GM19328 (cell line): ENCODE measurements at regions not wholly inside any gene's neighbourhood (a gene's known extent, or its start where the extent isn't known, plus 50 kb on each side); places are given as distances from the start of the nearest gene placed in this dataset.

Experiments used
- ATAC-seq: cut with Tn5 transposase; IDR thresholded peaks from one replicate; pipeline ENCODE4 v1.9.1; 2021; ENCODE audit warnings: mild to moderate bottlenecking, moderate library complexity; ENCODE audit not compliant: unreplicated experiment

GRCh38 chr18:29191263-29191662 is 1014.3 kb upstream of the CDH2 start:
- no peak for ATAC-seq

- ATAC-seq, result no peak
Observed at GRCh38 chr18:29188760-29189159, 1011.8 kb upstream of the CDH2 start.

GRCh38 chr18:29185801-29186200 is 1008.9 kb upstream of the CDH2 start:
- no peak for ATAC-seq

GRCh38 chr18:29184654-29185053 is 1007.7 kb upstream of the CDH2 start:
- no peak for ATAC-seq

GRCh38 chr18:29181151-29181901 is 1004.4 kb upstream of the CDH2 start:
- no peak for ATAC-seq

- no peak for ATAC-seq
Observed at GRCh38 chr18:29176681-29177080, 999.8 kb upstream of the CDH2 start.

- no peak for ATAC-seq
Observed at GRCh38 chr18:29174891-29175290, 998.0 kb upstream of the CDH2 start.

GRCh38 chr18:29172756-29173067 is 995.8 kb upstream of the CDH2 start:
- ATAC-seq, result no peak

GRCh38 chr18:29171892-29172755 is 995.2 kb upstream of the CDH2 start:
- ATAC-seq, result no peak

GRCh38 chr18:29169599-29169998 is 992.7 kb upstream of the CDH2 start:
- ATAC-seq, result no peak

- ATAC-seq, result no peak
Observed at GRCh38 chr18:29164993-29165599, 988.2 kb upstream of the CDH2 start.

- ATAC-seq, result no peak
Observed at GRCh38 chr18:29164020-29164706, 987.2 kb upstream of the CDH2 start.

- no peak for ATAC-seq
Observed at GRCh38 chr18:29163596-29163995, 986.7 kb upstream of the CDH2 start.

GRCh38 chr18:29161429-29161828 is 984.5 kb upstream of the CDH2 start:
- no peak for ATAC-seq

GRCh38 chr18:29160170-29160569 is 983.2 kb upstream of the CDH2 start:
- ATAC-seq, result no peak

GRCh38 chr18:29157905-29158304 is 981.0 kb upstream of the CDH2 start:
- no peak for ATAC-seq

- ATAC-seq, result no peak
Observed at GRCh38 chr18:29157057-29157780, 980.3 kb upstream of the CDH2 start.

GRCh38 chr18:29156531-29156930 is 979.6 kb upstream of the CDH2 start:
- no peak for ATAC-seq

- no peak for ATAC-seq
Observed at GRCh38 chr18:29154758-29155725, 978.1 kb upstream of the CDH2 start.
